H1 (cell line): ENCODE measurements at regions not wholly inside any gene's neighbourhood (a gene's known extent, or its start where the extent isn't known, plus 50 kb on each side); places are given as distances from the start of the nearest gene placed in this dataset.

Source experiments
- CHD7 ChIP-seq: fragments of 300-600 bp; sonication (generic); IDR thresholded peaks from 2 replicates; pipeline ENCODE4 v1.7.1; 2012; ENCODE audit warnings: low read length, moderate library complexity, mild to moderate bottlenecking, inconsistent platforms; ENCODE audit not compliant: insufficient replicate concordance
- CTBP2 ChIP-seq: IDR thresholded peaks from 2 replicates; pipeline ENCODE4 v1.7.0; 2011; ENCODE audit warnings: borderline replicate concordance, mild to moderate bottlenecking, moderate library complexity, mixed read lengths, low read length; ENCODE audit not compliant: insufficient read depth, insufficient read length

DNA sequence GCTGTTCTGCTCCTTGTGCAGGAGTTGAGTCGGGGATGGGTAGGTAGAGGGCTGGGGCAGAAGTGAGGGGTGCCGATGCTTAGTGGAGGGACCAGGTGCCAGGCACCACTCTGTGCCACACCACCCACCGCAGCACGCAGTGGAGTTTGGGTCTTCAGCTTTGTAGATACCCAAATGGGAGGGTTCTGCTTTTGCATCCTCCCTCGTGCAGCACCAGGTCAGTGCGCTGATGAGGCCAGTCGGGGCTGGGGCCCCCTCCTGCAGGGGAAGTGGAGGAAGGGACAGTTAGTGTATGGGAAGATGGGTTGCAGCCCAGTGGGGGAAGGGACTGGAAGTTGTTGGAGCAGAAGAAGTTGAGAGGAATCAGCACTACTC, 244.0 kb downstream of the RHOU start (continued):
- TF ChIP-seq CHD7 (no peak), CTBP2 (no peak)
